ENCODE measurements at regions not wholly inside any gene's neighbourhood (a gene's known extent, or its start where the extent isn't known, plus 50 kb on each side); places are given as distances from the start of the nearest gene placed in this dataset.

DNA sequence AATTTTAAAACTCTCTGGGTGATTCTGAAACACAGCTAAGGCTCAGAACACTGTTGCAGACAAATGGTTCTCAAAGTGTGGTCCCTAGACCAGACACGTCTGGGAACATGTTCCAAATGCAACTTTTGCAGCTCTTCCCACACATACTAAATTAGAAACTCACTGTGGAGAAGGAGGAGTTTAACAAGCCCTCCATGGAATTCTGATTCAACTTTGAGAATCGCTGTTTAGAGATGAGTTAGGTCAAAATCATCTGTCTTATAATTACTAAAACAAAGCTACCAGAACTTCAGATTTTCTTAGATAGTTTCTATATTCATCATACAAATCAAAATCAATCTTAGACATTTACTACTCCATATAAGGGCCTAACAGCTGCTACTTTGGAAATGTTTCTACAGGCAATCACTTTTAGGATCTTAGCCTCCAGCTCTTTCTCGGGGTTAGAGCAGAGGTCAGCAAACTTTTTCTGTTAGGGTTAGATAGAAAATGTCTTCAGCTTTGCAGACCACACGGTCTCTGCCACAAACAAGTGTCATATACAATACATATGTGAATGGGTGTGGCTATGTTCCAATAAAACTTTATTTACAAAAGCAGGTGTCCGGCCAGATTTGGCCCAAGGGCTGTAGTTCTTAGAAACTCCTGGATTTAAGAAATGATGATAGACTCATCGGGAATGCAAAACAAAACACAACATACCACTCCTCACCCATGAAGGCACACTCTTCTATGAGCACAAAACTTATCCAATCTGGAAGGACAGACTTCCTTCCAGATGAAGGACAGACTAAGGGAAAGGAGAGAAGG is 50.0 kb upstream of the ARHGAP18 start:
- Histone ChIP-seq H2AFZ (ENCODE audit: low read length) (no peak overlapping the region), H3K27me3 (replicated peaks; ENCODE audit: insufficient read depth, low read length) (0 out of 2 replicates have a peak, but pooled peaks cover 2% of the 10 kb centered on the region), H3K27ac (ENCODE audit: low read length) (no peak overlapping the region), H3K9me2 (replicated peaks; ENCODE audit: insufficient read depth, low read length) (no peaks in the 10 kb centered on the region), H3K9ac (ENCODE audit: low read length) (no peak overlapping the region), H4K20me1 (ENCODE audit: insufficient read depth, low read length) (no peaks in the 10 kb centered on the region), H3K4me1 (ENCODE audit: low read length) (no peaks in the 10 kb centered on the region), H3F3A (ENCODE audit: insufficient read depth, low read length) (no peaks in the 10 kb centered on the region), H3K9me3 (replicated peaks; ENCODE audit: insufficient read depth, low read length) (no peaks in the 10 kb centered on the region), H3K4me2 (ENCODE audit: low read depth, low read length) (no peak overlapping the region), H3K4me3 (ENCODE audit: low read length) (no peak overlapping the region), H3K79me2 (ENCODE audit: low read length) (no peaks in the 10 kb centered on the region), H3K36me3 (replicated peaks; ENCODE audit: insufficient read depth, low read length) (no peaks in the 10 kb centered on the region)
- TF ChIP-seq EZH2phosphoT487 (IDR thresholded peaks at IDR 0.05; ENCODE audit: low read length): no peak
- TF ChIP-seq EZH2 (optimal IDR thresholded peaks at IDR 0.05; ENCODE audit: low read depth, low read length): no peak
- TF ChIP-seq, protein P1, sequence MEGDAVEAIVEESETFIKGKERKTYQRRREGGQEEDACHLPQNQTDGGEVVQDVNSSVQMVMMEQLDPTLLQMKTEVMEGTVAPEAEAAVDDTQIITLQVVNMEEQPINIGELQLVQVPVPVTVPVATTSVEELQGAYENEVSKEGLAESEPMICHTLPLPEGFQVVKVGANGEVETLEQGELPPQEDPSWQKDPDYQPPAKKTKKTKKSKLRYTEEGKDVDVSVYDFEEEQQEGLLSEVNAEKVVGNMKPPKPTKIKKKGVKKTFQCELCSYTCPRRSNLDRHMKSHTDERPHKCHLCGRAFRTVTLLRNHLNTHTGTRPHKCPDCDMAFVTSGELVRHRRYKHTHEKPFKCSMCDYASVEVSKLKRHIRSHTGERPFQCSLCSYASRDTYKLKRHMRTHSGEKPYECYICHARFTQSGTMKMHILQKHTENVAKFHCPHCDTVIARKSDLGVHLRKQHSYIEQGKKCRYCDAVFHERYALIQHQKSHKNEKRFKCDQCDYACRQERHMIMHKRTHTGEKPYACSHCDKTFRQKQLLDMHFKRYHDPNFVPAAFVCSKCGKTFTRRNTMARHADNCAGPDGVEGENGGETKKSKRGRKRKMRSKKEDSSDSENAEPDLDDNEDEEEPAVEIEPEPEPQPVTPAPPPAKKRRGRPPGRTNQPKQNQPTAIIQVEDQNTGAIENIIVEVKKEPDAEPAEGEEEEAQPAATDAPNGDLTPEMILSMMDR (IDR thresholded peaks at IDR 0.05; ENCODE audit: low read length): no peak
- DNase-seq: no peak
